GM20431 (cell line): ENCODE measurements at regions not wholly inside any gene's neighbourhood (a gene's known extent, or its start where the extent isn't known, plus 50 kb on each side); places are given as distances from the start of the nearest gene placed in this dataset.

Experiments
- in situ Hi-C: fragments of 300-500 bp; cut with MseI, MboI; formaldehyde crosslinking; loops from one replicate; pipeline ENCODE4 v1.15.0; 2020; ENCODE audit warnings: low sequenced_read_pairs; ENCODE audit not compliant: unreplicated experiment

- in situ Hi-C loops, result no loop called here
These were observed 113.0 kb upstream of the DAAM1 start for GRCh38 chr14:59075506-59075905.

DNA sequence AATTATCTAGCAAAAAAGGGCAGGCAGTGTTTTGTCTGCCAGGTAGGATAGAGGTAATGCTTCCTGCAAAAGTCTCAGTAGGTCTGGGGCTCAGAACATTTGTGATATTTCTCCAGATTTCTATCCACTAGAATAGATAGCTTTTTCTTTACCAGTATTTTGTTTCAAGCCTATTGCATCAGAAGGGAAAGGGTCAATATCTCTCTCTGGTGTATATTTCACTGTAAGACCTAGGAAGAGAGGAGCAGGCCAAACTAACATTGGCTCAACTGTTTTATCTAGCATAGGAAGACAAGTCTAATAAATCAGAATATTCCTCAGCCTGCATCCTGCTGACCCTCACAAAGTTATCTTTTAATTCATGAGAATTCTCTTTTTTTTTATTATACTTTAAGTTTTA is 106.7 kb upstream of the DAAM1 start:
- in situ Hi-C loops, result no loop called here

- in situ Hi-C loops, result no loop called here
These were observed 103.2 kb upstream of the DAAM1 start for GRCh38 chr14:59085207-59085739.

DNA sequence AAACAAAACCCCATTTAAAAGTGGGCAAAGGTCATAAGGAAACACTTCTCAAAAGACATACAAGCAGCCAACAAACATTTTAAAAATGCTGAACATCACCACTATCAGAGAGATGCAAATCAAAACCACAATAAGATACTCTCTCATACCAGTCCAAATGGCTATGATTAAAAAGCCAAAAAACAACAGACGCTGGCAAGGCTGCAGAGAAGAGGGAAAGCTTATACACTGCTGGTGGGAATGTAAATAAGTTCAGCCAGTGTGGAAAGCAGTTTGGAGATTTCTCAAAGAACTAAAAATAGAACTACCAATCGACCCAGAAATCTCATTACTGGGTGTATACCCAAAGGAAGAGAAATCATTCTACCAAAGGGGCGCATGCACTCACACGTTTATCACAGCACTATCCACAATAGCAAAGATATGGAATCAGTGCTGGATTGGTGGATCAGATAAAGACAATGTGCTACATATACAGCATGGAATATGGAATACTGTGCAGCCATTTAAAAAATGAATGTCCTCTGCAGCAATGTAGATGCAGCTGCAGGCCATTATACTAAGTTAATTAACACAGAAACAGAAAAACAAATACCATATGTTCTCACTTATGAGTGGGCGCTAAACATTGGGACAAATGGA is 102.1 kb upstream of the DAAM1 start:
- in situ Hi-C loops, result no loop called here

- in situ Hi-C loops, result no loop called here
These were observed 101.2 kb upstream of the DAAM1 start for GRCh38 chr14:59087240-59087639.

- in situ Hi-C loops, result no loop called here
These were observed 100.8 kb upstream of the DAAM1 start for GRCh38 chr14:59087711-59088110.

DNA sequence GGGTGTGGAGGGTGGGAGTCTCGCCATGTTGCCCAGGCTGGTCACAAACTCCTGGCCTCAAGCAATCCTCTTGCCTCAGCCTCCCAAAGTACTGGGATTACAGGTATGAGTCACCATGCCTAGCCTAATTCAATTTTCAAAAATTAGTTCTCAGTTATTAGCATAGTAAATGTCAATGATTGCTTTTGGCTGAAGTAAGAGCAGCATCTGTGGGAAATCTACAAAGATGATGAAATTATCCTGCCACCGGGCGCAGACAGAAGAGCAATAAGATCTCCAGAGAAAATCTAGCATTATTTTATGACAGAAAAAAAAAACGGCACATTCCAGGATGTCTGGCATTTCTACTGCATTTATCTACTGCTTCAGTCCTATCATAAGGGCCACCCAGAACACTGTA is 97.9 kb upstream of the DAAM1 start:
- in situ Hi-C loops, result no loop called here

DNA sequence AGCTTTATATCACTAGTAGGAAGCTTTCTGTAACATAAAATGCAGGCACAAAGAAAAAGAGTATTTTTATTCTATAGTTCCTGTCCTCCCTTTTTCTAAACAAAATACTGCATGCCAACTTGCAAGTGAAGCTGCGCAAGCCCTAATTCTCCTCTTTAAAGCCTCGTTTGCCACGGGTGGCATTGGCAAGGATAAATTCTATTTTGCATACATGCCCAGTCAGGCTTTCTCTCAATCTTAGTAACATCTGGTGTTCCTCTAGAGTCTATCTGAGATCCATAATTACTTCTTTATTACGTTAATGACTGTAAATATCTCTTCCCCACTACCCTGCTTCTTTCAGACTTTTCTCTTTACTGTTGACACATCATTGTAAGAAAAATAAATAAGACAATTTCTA is 97.1 kb upstream of the DAAM1 start:
- in situ Hi-C loops, result no loop called here

DNA sequence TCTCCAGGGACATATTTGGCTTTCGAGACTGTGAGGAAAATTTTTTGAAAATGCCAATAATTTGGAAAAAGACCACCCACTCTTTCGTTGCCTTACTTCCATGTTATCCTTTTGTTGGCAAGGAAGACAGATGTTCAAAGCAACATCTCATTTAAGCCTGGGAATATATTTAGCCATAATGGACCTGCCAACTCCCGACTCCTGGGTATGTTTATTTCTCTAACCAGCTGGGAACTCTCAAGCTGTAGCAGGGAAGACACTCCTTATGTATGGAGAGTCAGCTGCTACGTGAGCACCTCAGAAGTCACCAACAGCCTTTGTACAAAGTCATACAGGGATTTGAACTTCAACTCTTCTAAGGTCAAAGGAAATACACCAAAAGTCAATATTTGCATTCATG is 96.5 kb upstream of the DAAM1 start:
- in situ Hi-C loops, result no loop called here

DNA sequence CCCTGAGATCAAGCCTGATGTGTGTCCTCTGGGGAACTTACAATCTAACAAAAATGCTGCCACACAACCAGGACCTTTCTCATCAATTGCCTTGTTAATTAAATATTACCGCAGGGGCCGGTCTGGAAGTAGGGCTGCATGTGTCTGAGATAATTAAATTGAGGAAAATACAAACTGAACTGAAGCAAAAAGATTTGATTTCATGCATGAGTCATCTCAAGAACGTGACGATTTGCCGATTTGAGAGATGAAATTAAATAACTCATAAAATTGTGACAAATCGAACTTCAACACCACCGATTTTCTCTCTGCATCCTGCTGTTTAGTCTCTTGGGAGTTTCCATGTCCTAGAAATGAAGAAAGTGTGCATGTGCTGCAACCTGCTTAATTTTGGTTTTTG is 94.6 kb upstream of the DAAM1 start:
- in situ Hi-C loops, result no loop called here

DNA sequence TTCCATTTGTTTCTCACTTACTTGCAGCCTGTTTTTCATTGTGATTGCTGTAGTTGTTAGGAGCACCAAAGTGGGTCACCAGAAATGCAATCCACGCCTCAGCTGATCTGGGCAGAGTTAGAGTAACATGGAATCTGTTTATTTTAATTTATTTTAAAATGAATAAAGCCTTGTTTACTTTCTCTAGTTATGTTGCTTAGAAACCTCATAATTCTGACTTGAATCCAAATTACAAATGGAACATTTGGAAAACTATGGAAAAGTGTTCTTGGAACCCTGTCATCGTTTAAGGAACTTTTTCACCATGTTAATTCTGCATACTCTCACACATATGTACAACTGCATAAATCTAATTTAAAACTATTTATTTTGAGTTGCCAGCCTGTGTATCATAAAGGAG is 92.2 kb upstream of the DAAM1 start:
- in situ Hi-C loops, result no loop called here

GRCh38 chr14:59097681-59098080 is 90.8 kb upstream of the DAAM1 start:
- in situ Hi-C loops, result no loop called here

DNA sequence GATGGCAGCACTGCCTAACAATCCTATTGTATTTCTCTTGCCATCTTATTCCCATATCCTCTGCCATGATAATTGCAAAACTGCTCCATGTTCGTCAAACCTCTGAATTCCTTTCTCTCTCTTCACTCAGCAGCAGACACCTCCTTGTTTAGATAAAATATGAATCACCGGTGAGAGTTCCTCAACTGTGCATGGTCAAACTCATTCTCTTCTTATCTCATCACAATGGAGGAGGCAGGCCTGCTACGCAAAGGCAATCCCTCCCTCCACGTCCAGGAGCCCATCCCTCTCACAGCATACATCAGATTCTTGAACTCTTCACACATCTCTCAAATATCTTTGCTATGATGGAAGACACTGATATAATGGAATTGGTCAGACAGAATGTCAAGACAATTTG is 90.1 kb upstream of the DAAM1 start:
- in situ Hi-C loops, result no loop called here

- in situ Hi-C loops, result no loop called here
These were observed 88.3 kb upstream of the DAAM1 start for GRCh38 chr14:59100205-59100604.

DNA sequence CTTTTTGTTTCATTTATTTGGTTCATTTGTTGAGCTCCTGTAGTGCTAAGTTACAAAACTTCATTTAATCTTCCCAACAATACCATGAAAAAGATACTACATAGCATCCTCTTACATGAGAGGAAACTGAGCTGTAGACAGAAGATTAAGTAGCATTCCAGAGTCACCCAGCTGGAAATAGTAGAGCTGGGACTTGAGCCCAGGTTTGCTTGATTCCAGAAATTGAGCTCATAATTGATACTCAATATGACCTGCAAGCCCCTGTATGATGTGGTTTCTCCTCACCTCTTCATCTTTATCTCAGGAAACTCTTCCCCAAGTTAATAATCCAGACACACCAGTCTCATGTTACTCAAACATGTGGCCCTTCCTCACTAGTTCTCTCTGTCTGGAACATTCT is 87.0 kb upstream of the DAAM1 start:
- in situ Hi-C loops, result no loop called here

- in situ Hi-C loops, result no loop called here
These were observed 85.1 kb upstream of the DAAM1 start for GRCh38 chr14:59103396-59103795.

- in situ Hi-C loops, result no loop called here
These were observed 80.6 kb upstream of the DAAM1 start for GRCh38 chr14:59107819-59108218.

- in situ Hi-C loops, result no loop called here
These were observed 71.5 kb upstream of the DAAM1 start for GRCh38 chr14:59116984-59117415.

- in situ Hi-C loops, result no loop called here
These were observed 70.5 kb upstream of the DAAM1 start for GRCh38 chr14:59117754-59118528.

DNA sequence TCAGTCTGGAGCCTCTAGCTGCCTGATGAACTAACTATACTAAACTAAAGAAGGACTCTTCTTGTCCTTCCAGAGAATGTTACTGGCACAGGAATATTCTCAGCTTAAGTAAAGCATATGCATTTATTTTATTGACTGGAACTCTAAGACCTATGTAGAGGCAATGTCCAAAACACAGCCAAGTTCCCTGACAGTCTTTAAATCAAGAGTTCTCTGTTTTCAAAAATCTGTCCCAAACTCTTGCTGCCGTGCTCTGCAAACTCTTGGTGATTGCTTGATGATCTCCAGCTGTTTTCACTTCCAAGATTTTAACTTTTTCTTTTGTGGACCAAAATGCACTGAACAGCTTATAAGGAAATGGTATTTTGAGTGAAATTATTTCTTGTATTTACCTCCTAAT is 67.5 kb upstream of the DAAM1 start:
- in situ Hi-C loops, result loop anchor here (10.0 kb wide), 1 partner anchor 324 kb away; no protein-coding TSS in a partner anchor

- in situ Hi-C loops, result loop anchor here (10.0 kb wide), 1 partner anchor 321 kb away; no protein-coding TSS in a partner anchor
These were observed 64.9 kb upstream of the DAAM1 start for GRCh38 chr14:59123531-59123930.
